Fibroblast of lung (primary cell): ENCODE measurements at regions not wholly inside any gene's neighbourhood (a gene's known extent, or its start where the extent isn't known, plus 50 kb on each side); places are given as distances from the start of the nearest gene placed in this dataset.

Experiments
- DNase-seq, 2 donors: peaks; one replicate each; pipeline versions ENCODE4 v3.0.0 to v3.0.0-alpha.2; 2010; ENCODE audit warnings: low read depth in 2 of 2
- H2AFZ ChIP-seq: 2 replicates; pipeline ENCODE4 v1.5.1; 2012; ENCODE audit warnings: low read length, control low read depth, inconsistent platforms
- H3K27ac ChIP-seq: 2 replicates; pipeline ENCODE4 v1.5.1; 2011; ENCODE audit warnings: low read length, control low read depth; ENCODE audit not compliant: insufficient read depth
- H3K27me3 ChIP-seq: 2 replicates; pipeline ENCODE4 v1.5.1; 2011; ENCODE audit warnings: mild to moderate bottlenecking, low read length; ENCODE audit not compliant: control insufficient read depth, insufficient read depth
- H3K36me3 ChIP-seq: 2 replicates; pipeline ENCODE4 v1.5.1; 2011; ENCODE audit warnings: low read length; ENCODE audit not compliant: control insufficient read depth, insufficient read depth
- H3K4me1 ChIP-seq: 2 replicates; pipeline ENCODE4 v1.5.1; 2011; ENCODE audit warnings: low read length; ENCODE audit not compliant: control insufficient read depth, insufficient read depth; ENCODE audit errors: extremely low read depth
- H3K4me2 ChIP-seq: 2 replicates; pipeline ENCODE4 v1.5.1; 2011; ENCODE audit warnings: low read length, control low read depth; ENCODE audit not compliant: insufficient read depth; ENCODE audit errors: extremely low read depth
- H3K4me3 ChIP-seq, 4 experiments: fragments of 200-600 bp in 1 of 4; sonication (generic) in 1 of 4; replicated peaks in 1 of 4; 2 replicates each; pipeline ENCODE4 v1.5.1; 2011 to 2016; ENCODE audit warnings: low read length in 4 of 4, low read depth in 3 of 4, mild to moderate bottlenecking in 3 of 4, control low read depth in 2 of 4, inconsistent platforms in 1 of 4, mixed read lengths in 1 of 4; ENCODE audit not compliant: insufficient read depth in 1 of 4; ENCODE audit errors: control extremely low read depth in 1 of 4
- H3K79me2 ChIP-seq: 2 replicates; pipeline ENCODE4 v1.5.1; 2012; ENCODE audit warnings: mild to moderate bottlenecking, low read length, inconsistent platforms; ENCODE audit not compliant: control insufficient read depth, insufficient read depth
- H3K9ac ChIP-seq: 2 replicates; pipeline ENCODE4 v1.5.1; 2011; ENCODE audit warnings: mild to moderate bottlenecking, low read length, control low read depth; ENCODE audit not compliant: insufficient read depth
- H3K9me3 ChIP-seq: 2 replicates; pipeline ENCODE4 v1.5.1; 2012; ENCODE audit warnings: low read depth, low read length; ENCODE audit not compliant: control insufficient read depth, insufficient read depth
- H4K20me1 ChIP-seq: 2 replicates; pipeline ENCODE4 v1.5.1; 2011; ENCODE audit warnings: low read length; ENCODE audit not compliant: control insufficient read depth, insufficient read depth; ENCODE audit errors: extremely low read depth
- CTCF ChIP-seq, 2 donors: IDR thresholded peaks in 1 of 2; conservative IDR thresholded peaks in 1 of 2; 1 replicate in 1 of 2; 2 replicates in 1 of 2; pipeline ENCODE4 v1.5.1; 2011 to 2012; ENCODE audit warnings: low read length in 2 of 2, control low read depth in 1 of 2, inconsistent platforms in 1 of 2, low read depth in 1 of 2, mild to moderate bottlenecking in 1 of 2
- EZH2 ChIP-seq: IDR thresholded peaks from 2 replicates; pipeline ENCODE4 v1.5.1; 2012; ENCODE audit warnings: low read length, control low read depth, mild to moderate bottlenecking; ENCODE audit errors: missing control alignments

GRCh38 chr4:14883661-14884060 is 118.6 kb upstream of the CPEB2 start:
- DNase-seq, result no peak
- Histone ChIP-seq H3K9me3 (no peaks in the 10 kb centered on the region), H3K4me3 (no peak overlapping the region), H2AFZ (no peak overlapping the region), H3K9ac (no peak overlapping the region), H3K27me3 (no peaks in the 10 kb centered on the region), H3K4me1 (no peaks in the 10 kb centered on the region), H3K27ac (no peak overlapping the region), H3K36me3 (no peaks in the 10 kb centered on the region), H3K4me2 (no peak overlapping the region), H3K79me2 (no peaks in the 10 kb centered on the region), H4K20me1 (no peaks in the 10 kb centered on the region)
- TF ChIP-seq CTCF (conservative IDR thresholded peaks at IDR 0.05 in 1 of 2, IDR thresholded peaks at IDR 0.05 in 1 of 2; ENCODE audit: low read depth in 1 of 2, low read length in 2 of 2), result no peak
- no peak for TF ChIP-seq EZH2

GRCh38 chr4:14887842-14888433 is 114.3 kb upstream of the CPEB2 start:
- no peak for DNase-seq

More at GRCh38 chr4:14887842-14888433, 114.3 kb upstream of the CPEB2 start:
- Histone ChIP-seq H3K4me1 (no peaks in the 10 kb centered on the region), H3K4me2 (no peak overlapping the region), H3K9ac (no peak overlapping the region), H3K27me3 (no peaks in the 10 kb centered on the region), H3K79me2 (no peaks in the 10 kb centered on the region), H3K4me3 (no peak overlapping the region), H4K20me1 (no peaks in the 10 kb centered on the region), H3K27ac (no peak overlapping the region), H3K9me3 (no peaks in the 10 kb centered on the region), H3K36me3 (no peaks in the 10 kb centered on the region), H2AFZ (no peak overlapping the region)
- TF ChIP-seq CTCF (conservative IDR thresholded peaks at IDR 0.05 in 1 of 2, IDR thresholded peaks at IDR 0.05 in 1 of 2; ENCODE audit: low read depth in 1 of 2, low read length in 2 of 2) (no peak), EZH2 (no peak)
